IMR-90 (cell line): ENCODE measurements at regions not wholly inside any gene's neighbourhood (a gene's known extent, or its start where the extent isn't known, plus 50 kb on each side); places are given as distances from the start of the nearest gene placed in this dataset.

ENCODE experiments used
- ATAC-seq: fragments of 200-7000 bp; cut with Tn5 transposase; 2 replicates; pipeline ENCODE4 v1.9.1; 2020; ENCODE audit warnings: low read depth, mild to moderate bottlenecking, moderate library complexity
- BruUV-seq: library from RNA; stranded (reverse); fragments of 400-500 nt; replicated peaks from 2 replicates; lab custom pipeline; 2021; lab: Mats Ljungman, UMichigan
- CTCF ChIA-PET: fragments of 300-600 bp; formaldehyde crosslinking; extraction: SDS; loops from one replicate; lab custom pipeline; 2021; ENCODE audit warnings: antibody characterized with exemption; lab: Yijun Ruan, JAX
- POLR2A ChIA-PET: fragments of 300-600 bp; sonication (Branson Sonifier 250); formaldehyde crosslinking; loops from one replicate; lab custom pipeline; 2022; ENCODE audit warnings: antibody characterized with exemption; ENCODE audit not compliant: unreplicated experiment; lab: Charles Lee
- DNase-seq: peaks from one replicate; pipeline ENCODE4 v3.0.0; 2013
- H2AFZ ChIP-seq: replicated peaks from 2 replicates; pipeline ENCODE3; 2013; ENCODE audit warnings: low read length, mild to moderate bottlenecking; ENCODE audit not compliant: poor library complexity
- H2AK5ac ChIP-seq: 2 replicates; pipeline ENCODE4 v1.6.1; 2013; ENCODE audit warnings: low read depth, low read length, inconsistent platforms
- H2AK9ac ChIP-seq: replicated peaks from 2 replicates; pipeline ENCODE3; 2013; ENCODE audit warnings: mild to moderate bottlenecking, low read depth, low read length, moderate library complexity; ENCODE audit not compliant: poor library complexity
- H2BK120ac ChIP-seq: 2 replicates; pipeline ENCODE4 v1.6.1; 2013; ENCODE audit warnings: low read depth, low read length, inconsistent platforms
- H2BK15ac ChIP-seq: 3 replicates; pipeline ENCODE4 v1.6.1; 2013; ENCODE audit warnings: low read depth, low read length, inconsistent platforms
- H2BK20ac ChIP-seq: 2 replicates; pipeline ENCODE4 v1.6.1; 2013; ENCODE audit warnings: low read depth, mild to moderate bottlenecking, inconsistent platforms, low read length, moderate library complexity
- H2BK5ac ChIP-seq: 2 replicates; pipeline ENCODE4 v1.6.1; 2013; ENCODE audit warnings: mild to moderate bottlenecking, low read depth, low read length, inconsistent platforms; ENCODE audit not compliant: poor library complexity, severe bottlenecking
- H3K14ac ChIP-seq: replicated peaks from 2 replicates; pipeline ENCODE4 v1.6.1; 2013; ENCODE audit warnings: low read depth, low read length, inconsistent platforms
- H3K18ac ChIP-seq: 2 replicates; pipeline ENCODE4 v1.6.1; 2013; ENCODE audit warnings: low read depth, low read length, control low read depth
- H3K23ac ChIP-seq: 2 replicates; pipeline ENCODE4 v1.6.1; 2013; ENCODE audit warnings: low read depth, low read length, inconsistent platforms
- H3K27ac ChIP-seq: 2 replicates; pipeline ENCODE4 v1.5.1; 2013; ENCODE audit warnings: mild to moderate bottlenecking, control low read depth, low read length; ENCODE audit not compliant: insufficient read depth
- H3K27me3 ChIP-seq: 2 replicates; pipeline ENCODE4 v1.6.1; 2013; ENCODE audit warnings: low read length; ENCODE audit not compliant: control insufficient read depth, insufficient read depth
- H3K36me3 ChIP-seq: 2 replicates; pipeline ENCODE4 v1.6.1; 2013; ENCODE audit warnings: low read length, mixed read lengths; ENCODE audit not compliant: control insufficient read depth, insufficient read depth
- H3K4ac ChIP-seq: 2 replicates; pipeline ENCODE4 v1.6.1; 2013; ENCODE audit warnings: low read depth, low read length, inconsistent platforms
- H3K4me1 ChIP-seq: 2 replicates; pipeline ENCODE4 v1.6.1; 2013; ENCODE audit warnings: low read length, mixed read lengths; ENCODE audit not compliant: control insufficient read depth, insufficient read depth
- H3K4me2 ChIP-seq: 2 replicates; pipeline ENCODE4 v1.6.1; 2013; ENCODE audit warnings: low read depth, mild to moderate bottlenecking, control low read depth, low read length, moderate library complexity
- H3K4me3 ChIP-seq: 2 replicates; pipeline ENCODE4 v1.5.1; 2013; ENCODE audit warnings: low read depth, mild to moderate bottlenecking, control low read depth, low read length, moderate library complexity; ENCODE audit not compliant: insufficient read depth
- H3K56ac ChIP-seq: 2 replicates; pipeline ENCODE4 v1.6.1; 2013; ENCODE audit warnings: low read length, inconsistent platforms; ENCODE audit not compliant: insufficient read depth; ENCODE audit errors: extremely low read depth
- H3K79me1 ChIP-seq, 2 experiments: 2 replicates each; pipeline ENCODE4 v1.6.1; 2013; ENCODE audit warnings: low read length in 2 of 2, inconsistent platforms in 1 of 2, low read depth in 1 of 2
- H3K9ac ChIP-seq: 2 replicates; pipeline ENCODE4 v1.6.1; 2013; ENCODE audit warnings: low read depth, low read length, control low read depth
- H3K9me1 ChIP-seq: 2 replicates; pipeline ENCODE4 v1.6.1; 2013; ENCODE audit warnings: low read length, inconsistent platforms; ENCODE audit not compliant: insufficient read depth
- H3K9me3 ChIP-seq: 2 replicates; pipeline ENCODE4 v1.6.1; 2013; ENCODE audit warnings: low read length; ENCODE audit not compliant: control insufficient read depth, insufficient read depth
- H4K20me1 ChIP-seq: 2 replicates; pipeline ENCODE4 v1.6.1; 2013; ENCODE audit warnings: low read length, inconsistent platforms; ENCODE audit not compliant: insufficient read depth
- H4K5ac ChIP-seq: 2 replicates; pipeline ENCODE4 v1.6.1; 2013; ENCODE audit warnings: mild to moderate bottlenecking, low read depth, low read length, control low read depth
- H4K8ac ChIP-seq, 2 experiments: 2 replicates each; pipeline ENCODE4 v1.6.1; 2013; ENCODE audit warnings: low read depth in 2 of 2, low read length in 2 of 2, control low read depth in 1 of 2, inconsistent platforms in 1 of 2
- H4K91ac ChIP-seq: 2 replicates; pipeline ENCODE4 v1.6.1; 2013; ENCODE audit warnings: low read depth, low read length, inconsistent platforms; ENCODE audit not compliant: insufficient read depth
- CEBPB ChIP-seq: IDR thresholded peaks from 2 replicates; pipeline ENCODE4 v1.6.1; 2012; ENCODE audit warnings: low read depth, low read length, improper control_type of control experiment
- MAZ ChIP-seq: IDR thresholded peaks from 2 replicates; pipeline ENCODE4 v1.6.1; 2012; ENCODE audit warnings: low read depth, mild to moderate bottlenecking, low read length, improper control_type of control experiment, moderate library complexity, borderline replicate concordance
- WGBS, 2 experiments: methylation state at CpG; one replicate each; pipeline versions ENCODE4 v1.1.5 to v1.1.7; 2013; ENCODE audit warnings: missing lambda C conversion rate in 2 of 2; ENCODE audit not compliant: insufficient read length in 1 of 2; ENCODE audit errors: extremely low coverage in 2 of 2; 5-methylcytosine and 5-hydroxymethylcytosine counted together
- dilution Hi-C: fragments of 300-500 bp; cut with HindIII; formaldehyde crosslinking; loops from one replicate; pipeline ENCODE4 v1.14.3; 2018; ENCODE audit warnings: low sequenced_read_pairs; ENCODE audit not compliant: unreplicated experiment
- in situ Hi-C: fragments of 300-500 bp; cut with MboI; formaldehyde crosslinking; loops from 3 replicates; pipeline ENCODE4 v1.14.3; 2019; ENCODE audit warnings: low sequenced_read_pairs, inconsistent platforms, mixed read lengths
- intact Hi-C: fragments of 100-400 bp; cut with micrococcal nuclease; formaldehyde crosslinking; loops from 2 replicates; pipeline ENCODE4 v1.10.0; 2022

DNA sequence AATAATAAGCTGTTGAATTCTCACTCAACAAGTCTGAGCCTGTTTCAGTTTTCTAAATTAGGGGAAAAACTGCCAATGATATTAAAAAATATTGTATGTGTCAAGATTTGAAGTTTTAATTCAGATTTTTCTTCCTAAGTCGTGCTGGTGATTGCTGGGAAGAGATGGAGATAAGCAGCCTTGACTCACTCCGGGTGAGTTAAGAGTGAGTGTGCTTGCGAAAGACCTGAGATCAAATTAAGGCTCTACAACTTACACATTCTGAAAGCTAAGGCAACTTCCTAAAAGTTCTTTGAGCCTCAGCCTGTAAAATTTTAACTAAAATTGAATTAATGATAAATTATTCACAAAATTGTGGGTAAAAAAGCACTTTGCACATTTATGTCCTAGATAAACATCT, 1441.2 kb downstream of the PCDH7 start:
- Histone ChIP-seq H4K91ac (no peak overlapping the region), H3K4me1 (no peaks in the 10 kb centered on the region), H3K18ac (no peak overlapping the region), H3K4me3 (no peak overlapping the region), H3K9me3 (no peaks in the 10 kb centered on the region), H2AK5ac (no peak overlapping the region), H3K4me2 (no peak overlapping the region), H4K5ac (no peak overlapping the region), H3K4ac (no peak overlapping the region), H2BK5ac (no peak overlapping the region), H2AK9ac (no peak overlapping the region), H2BK15ac (no peak overlapping the region), H3K36me3 (no peaks in the 10 kb centered on the region), H3K79me1 (no peaks in the 10 kb centered on the region), H3K27me3 (no peaks in the 10 kb centered on the region), H3K9me1 (no peaks in the 10 kb centered on the region), H3K14ac (no peak overlapping the region), H3K9ac (no peak overlapping the region), H4K8ac (no peak overlapping the region), H2AFZ (no peak overlapping the region), H3K23ac (no peak overlapping the region), H2BK20ac (no peak overlapping the region), H4K20me1 (no peaks in the 10 kb centered on the region), H2BK120ac (no peak overlapping the region), H3K56ac (no peak overlapping the region), H3K27ac (no peak overlapping the region)
- dilution Hi-C loops (no loop called here), intact Hi-C loops (no loop called here), in situ Hi-C loops (no loop called here)
- CTCF ChIA-PET, result no interaction called here
- ATAC-seq (no peak), DNase-seq (peak; percentile 48)
- WGBS, 2 experiments, result no CpG with 5 or more reads among the region's 3 CpGs
- POLR2A ChIA-PET, result no interaction called here
- BruUV-seq, result no TSS peak
- no peak for TF ChIP-seq MAZ
- peak; percentile 61 for TF ChIP-seq CEBPB
